HFF-Myc (cell line): ENCODE measurements at regions not wholly inside any gene's neighbourhood (a gene's known extent, or its start where the extent isn't known, plus 50 kb on each side); places are given as distances from the start of the nearest gene placed in this dataset.

Experiments
- DNase-seq: peaks from one replicate; pipeline ENCODE4 v3.0.0-alpha.2; 2011; ENCODE audit warnings: low read depth; ENCODE audit errors: extremely low read depth
- H3K4me3 ChIP-seq: replicated peaks from 2 replicates; pipeline ENCODE4 v1.5.1; 2011; ENCODE audit warnings: low read depth, mild to moderate bottlenecking, control low read depth, low read length
- TF ChIP-seq, protein P1 (sequence below): IDR thresholded peaks from 2 replicates; pipeline ENCODE4 v1.5.1; 2012; ENCODE audit warnings: mild to moderate bottlenecking, low read depth, low read length, control low read depth; ENCODE audit errors: missing control alignments

- TF ChIP-seq, protein P1, sequence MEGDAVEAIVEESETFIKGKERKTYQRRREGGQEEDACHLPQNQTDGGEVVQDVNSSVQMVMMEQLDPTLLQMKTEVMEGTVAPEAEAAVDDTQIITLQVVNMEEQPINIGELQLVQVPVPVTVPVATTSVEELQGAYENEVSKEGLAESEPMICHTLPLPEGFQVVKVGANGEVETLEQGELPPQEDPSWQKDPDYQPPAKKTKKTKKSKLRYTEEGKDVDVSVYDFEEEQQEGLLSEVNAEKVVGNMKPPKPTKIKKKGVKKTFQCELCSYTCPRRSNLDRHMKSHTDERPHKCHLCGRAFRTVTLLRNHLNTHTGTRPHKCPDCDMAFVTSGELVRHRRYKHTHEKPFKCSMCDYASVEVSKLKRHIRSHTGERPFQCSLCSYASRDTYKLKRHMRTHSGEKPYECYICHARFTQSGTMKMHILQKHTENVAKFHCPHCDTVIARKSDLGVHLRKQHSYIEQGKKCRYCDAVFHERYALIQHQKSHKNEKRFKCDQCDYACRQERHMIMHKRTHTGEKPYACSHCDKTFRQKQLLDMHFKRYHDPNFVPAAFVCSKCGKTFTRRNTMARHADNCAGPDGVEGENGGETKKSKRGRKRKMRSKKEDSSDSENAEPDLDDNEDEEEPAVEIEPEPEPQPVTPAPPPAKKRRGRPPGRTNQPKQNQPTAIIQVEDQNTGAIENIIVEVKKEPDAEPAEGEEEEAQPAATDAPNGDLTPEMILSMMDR: no peak
- H3K4me3 ChIP-seq: no peak overlapping the region
- no peak for DNase-seq
Measured at GRCh38 chr4:14264437-14264836, 636.9 kb upstream of the BOD1L1 start.

DNA sequence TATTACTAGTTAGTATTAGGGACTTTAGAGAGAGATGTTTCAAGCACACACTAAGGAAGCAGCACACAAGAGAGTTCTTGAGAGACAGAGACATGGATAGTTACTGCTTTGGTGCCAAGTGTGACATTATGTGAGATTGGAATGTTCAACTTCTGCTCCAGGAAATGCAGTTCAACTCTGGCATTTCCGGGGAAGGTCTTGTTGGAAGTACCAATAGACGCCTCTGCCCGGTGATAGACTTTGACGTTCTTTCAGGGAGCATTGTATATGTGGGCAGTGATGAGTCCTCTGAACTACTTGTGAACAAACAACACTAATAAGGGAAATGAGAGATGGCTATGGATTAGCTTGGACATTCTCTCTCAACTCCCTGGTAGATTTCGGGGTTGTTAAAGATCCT lies 638.1 kb upstream of the BOD1L1 start:
- TF ChIP-seq, protein P1: no peak
- no peak for DNase-seq
- no peak overlapping the region for H3K4me3 ChIP-seq

- TF ChIP-seq, protein P1: no peak
- DNase-seq: no peak
Measured at GRCh38 chr4:14267373-14268060, 640.0 kb upstream of the BOD1L1 start.

DNA sequence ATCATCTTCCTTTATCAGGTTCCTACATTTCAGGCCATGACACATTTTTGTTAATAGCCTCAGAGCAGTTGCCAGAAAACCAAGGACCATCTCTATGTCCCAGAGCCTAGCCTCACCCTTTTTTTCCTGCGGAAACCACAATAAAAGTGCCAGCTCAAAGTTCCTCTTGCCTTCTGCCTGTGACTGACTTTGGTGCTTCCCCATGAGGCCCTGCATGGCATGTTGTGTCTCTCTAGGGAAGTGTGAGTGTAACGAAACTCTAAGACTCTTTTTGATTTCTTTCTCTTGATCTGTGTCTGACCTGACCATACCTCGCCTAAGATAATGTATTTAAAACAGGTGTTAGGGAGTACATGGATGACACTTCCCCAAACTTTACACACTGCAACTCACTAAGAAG lies 642.3 kb upstream of the BOD1L1 start:
- no peak overlapping the region for H3K4me3 ChIP-seq
- TF ChIP-seq, protein P1: no peak
- no peak for DNase-seq

More at GRCh38 chr4:14267373-14268060, 640.0 kb upstream of the BOD1L1 start:
- no peak overlapping the region for H3K4me3 ChIP-seq

DNA sequence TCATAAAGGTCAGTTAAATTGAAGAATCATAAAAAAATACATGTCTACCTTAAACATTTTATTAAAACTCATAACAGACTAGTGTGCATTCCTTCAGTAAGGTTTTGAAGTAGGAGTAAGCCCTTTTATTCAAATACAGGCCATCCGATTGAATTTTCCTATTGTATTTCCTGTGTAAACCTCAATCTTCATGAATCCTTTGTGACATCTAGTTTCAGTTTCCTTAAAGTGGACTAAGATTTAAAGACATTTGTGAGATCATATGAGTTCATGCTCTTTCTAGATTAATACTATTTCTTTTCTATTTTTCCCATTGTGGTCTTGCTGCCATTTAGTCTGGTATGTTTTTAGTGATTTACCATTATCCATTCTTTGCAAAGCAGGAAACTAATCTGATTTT lies 644.7 kb upstream of the BOD1L1 start:
- TF ChIP-seq, protein P1: no peak
- no peak for DNase-seq
- no peak overlapping the region for H3K4me3 ChIP-seq

- TF ChIP-seq, protein P1: no peak
- no peak for DNase-seq
Measured at GRCh38 chr4:14277505-14277904, 650.0 kb upstream of the BOD1L1 start.

DNA sequence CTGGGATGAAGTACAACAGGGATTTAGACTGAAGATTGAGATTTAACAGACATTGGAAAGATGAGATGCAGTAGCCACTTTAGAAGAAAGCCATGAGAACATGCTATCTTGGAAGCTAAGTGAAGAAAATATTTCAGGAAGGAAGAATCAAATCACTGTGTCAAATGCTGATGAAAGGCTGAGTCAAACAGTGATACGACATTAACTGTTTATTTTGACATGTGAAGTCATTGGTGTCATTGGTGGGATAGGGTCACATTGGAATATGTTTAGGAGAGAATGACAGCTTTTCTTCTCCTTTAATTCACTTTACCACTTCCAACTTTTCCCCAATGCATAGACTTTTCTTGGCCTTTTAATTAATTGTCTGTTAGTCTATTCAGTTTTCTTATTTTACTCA lies 653.0 kb upstream of the BOD1L1 start:
- DNase-seq: no peak
- TF ChIP-seq, protein P1: no peak

More at GRCh38 chr4:14277505-14277904, 650.0 kb upstream of the BOD1L1 start:
- H3K4me3 ChIP-seq: no peak overlapping the region

More for the DNA sequence above, 653.0 kb upstream of the BOD1L1 start:
- no peak overlapping the region for H3K4me3 ChIP-seq
